ENCODE measurements at regions not wholly inside any gene's neighbourhood (a gene's known extent, or its start where the extent isn't known, plus 50 kb on each side); places are given as distances from the start of the nearest gene placed in this dataset.

DNA sequence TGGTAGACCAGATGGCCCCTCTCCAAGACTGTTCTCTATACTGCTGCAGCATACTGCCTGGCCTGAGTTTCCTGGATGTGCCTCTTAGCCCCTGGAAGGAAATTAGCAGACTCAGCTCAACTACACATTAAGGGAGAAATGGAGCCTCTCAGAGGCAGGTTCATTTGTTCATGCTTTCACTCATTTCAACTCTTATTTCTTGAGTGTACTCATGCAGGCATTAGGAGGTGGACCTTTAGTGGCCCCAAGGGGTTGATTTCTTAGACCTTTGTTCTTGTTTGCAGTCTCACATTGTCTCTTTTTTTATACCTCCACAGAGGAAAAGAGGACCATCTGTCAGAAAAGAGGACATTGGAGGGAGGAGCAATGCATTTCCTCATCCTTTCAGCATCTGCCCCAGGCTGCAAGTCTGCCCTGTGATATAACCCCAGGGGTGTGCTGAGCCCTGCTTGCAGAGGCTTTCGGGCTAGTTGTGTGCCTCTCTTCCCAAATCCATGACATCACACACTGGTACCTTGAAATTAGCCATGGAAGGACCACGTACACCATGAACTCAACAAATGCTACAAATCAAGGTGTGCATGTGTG, 456.2 kb downstream of the CD83 start:
- Mint-ChIP-seq H3K4me1 (no peaks in the 10 kb centered on the region), H3K27me3 (no peaks in the 10 kb centered on the region), H3K36me3 (ENCODE audit: low read depth) (peaks cover 4% of the 10 kb centered on the region), H3K27ac (no peak overlapping the region), H3K9me3 (peaks cover 22% of the 10 kb centered on the region), H3K4me3 (no peak overlapping the region)
- ChIA-PET POLR2A (no interaction called here), CTCF (no interaction called here)
- DNase-seq, result no peak

DNA sequence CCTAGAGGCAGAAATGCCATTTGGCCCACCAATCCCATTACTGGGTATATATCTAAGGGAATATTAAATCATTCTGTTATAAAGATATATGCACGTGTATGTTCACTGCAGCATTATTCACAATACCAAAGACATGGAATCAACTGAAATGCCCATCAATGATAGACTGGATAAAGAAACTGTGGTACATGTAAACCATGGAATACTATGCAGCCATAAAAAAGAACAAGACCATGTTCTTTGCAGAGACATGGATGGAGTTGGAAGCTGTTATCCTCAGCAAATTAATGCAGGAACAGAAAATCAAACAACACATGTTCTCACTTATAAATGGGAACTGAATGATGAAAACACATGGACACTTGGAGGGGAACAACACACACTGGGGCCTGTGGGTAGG, 458.4 kb downstream of the CD83 start:
- POLR2A ChIA-PET, result no interaction called here
- no peak for DNase-seq
- peaks cover 19% of the 10 kb centered on the region for H3K9me3 Mint-ChIP-seq
- CTCF ChIA-PET, result no interaction called here
- no peak overlapping the region for H3K27ac Mint-ChIP-seq
- H3K36me3 Mint-ChIP-seq (ENCODE audit: low read depth), result peaks cover 4% of the 10 kb centered on the region
- no peak overlapping the region for H3K4me3 Mint-ChIP-seq
- H3K27me3 Mint-ChIP-seq, result no peaks in the 10 kb centered on the region
- H3K4me1 Mint-ChIP-seq, result no peaks in the 10 kb centered on the region

DNA sequence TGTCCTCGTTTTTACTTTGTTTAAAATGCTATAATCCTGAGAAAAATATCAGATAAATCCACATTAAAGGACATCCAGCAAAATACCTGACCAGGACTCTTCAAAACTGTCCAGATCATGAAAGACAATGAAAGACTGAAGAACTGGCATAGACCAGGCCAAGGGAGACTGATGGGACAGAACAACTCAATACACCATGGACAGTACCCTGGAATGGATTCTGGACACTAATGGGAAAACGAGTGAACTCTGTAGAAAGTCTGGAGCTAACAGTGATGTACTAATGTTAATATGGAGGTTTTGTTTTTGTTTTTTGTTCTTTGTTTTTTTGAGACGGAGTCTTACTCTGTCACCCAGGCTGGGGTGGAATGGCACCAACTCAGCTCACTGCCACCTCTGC, 461.4 kb downstream of the CD83 start:
- no peak overlapping the region for H3K4me3 Mint-ChIP-seq
- DNase-seq, result no peak
- no peak overlapping the region for H3K27ac Mint-ChIP-seq
- ChIA-PET POLR2A (no interaction called here), CTCF (no interaction called here)
- no peaks in the 10 kb centered on the region for H3K27me3 Mint-ChIP-seq
- H3K36me3 Mint-ChIP-seq (ENCODE audit: low read depth), result peaks cover 4% of the 10 kb centered on the region
- H3K9me3 Mint-ChIP-seq, result peaks cover 16% of the 10 kb centered on the region
- no peaks in the 10 kb centered on the region for H3K4me1 Mint-ChIP-seq

DNA sequence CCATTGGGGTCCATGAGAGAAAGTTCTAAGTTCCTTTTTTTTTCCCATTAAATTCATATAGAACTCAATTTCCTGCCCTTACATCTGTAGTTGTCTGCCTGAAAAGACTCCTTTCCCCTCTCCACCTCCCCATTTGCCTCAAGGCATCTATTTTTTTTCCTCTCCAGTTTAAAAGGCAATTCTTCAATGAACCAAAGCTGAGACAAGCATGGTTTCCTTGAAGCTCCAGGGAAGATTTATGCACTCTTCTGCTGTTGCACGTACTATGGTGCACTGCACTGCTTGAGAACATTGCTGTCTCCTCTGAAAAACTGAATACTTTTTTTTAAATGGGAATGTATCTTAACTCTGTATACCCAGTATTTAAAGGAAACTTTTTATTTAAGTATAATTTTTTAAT, 465.2 kb downstream of the CD83 start:
- Mint-ChIP-seq H3K9me3 (no peaks in the 10 kb centered on the region), H3K4me3 (no peak overlapping the region), H3K27me3 (no peaks in the 10 kb centered on the region), H3K27ac (no peak overlapping the region), H3K4me1 (no peaks in the 10 kb centered on the region), H3K36me3 (ENCODE audit: low read depth) (no peaks in the 10 kb centered on the region)
- DNase-seq, result no peak
- POLR2A ChIA-PET, result no interaction called here
- CTCF ChIA-PET, result no interaction called here

DNA sequence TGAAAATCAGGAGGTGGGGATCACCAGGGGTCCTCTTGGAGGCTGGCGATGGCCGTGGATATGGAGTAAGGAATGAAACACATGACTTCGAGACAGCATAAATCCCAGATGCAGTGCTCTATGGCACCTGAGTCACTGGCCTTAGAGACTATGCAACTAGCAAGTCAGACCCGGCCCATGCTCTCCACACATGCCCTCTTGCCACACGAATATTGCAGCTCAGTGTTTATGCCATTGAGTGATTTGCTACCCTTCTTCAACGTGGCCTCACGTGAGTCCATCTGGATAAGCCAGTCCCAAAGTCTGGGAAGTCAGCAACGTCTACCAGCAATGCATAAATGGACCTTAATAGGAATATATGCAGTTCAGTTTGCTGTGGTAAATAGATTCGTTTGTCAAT, 466.3 kb downstream of the CD83 start:
- ChIA-PET POLR2A (no interaction called here), CTCF (no interaction called here)
- no peaks in the 10 kb centered on the region for H3K4me1 Mint-ChIP-seq
- H3K27me3 Mint-ChIP-seq, result no peaks in the 10 kb centered on the region
- no peaks in the 10 kb centered on the region for H3K36me3 Mint-ChIP-seq (ENCODE audit: low read depth)
- H3K27ac Mint-ChIP-seq, result no peak overlapping the region
- no peaks in the 10 kb centered on the region for H3K9me3 Mint-ChIP-seq
- no peak for DNase-seq
- H3K4me3 Mint-ChIP-seq, result no peak overlapping the region

DNA sequence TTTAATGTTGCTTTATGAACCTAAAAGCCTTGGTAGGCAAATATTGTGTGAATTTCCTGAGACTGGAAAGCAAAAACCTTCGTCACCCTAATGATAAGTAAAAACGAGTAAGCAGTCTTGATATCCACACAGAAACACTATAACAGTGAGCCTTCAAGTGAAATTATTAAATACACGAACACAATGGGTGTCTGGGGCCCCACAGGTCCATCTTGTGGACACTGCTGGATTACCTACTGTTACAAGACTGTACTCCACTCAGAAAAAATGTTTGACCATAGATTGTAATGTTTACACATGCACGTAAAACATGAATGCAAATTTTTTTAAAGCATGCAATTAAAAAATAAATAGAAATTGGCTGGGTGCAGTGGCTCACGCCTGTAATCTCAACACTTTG, 466.9 kb downstream of the CD83 start:
- ChIA-PET CTCF (no interaction called here), POLR2A (no interaction called here)
- Mint-ChIP-seq H3K27me3 (no peaks in the 10 kb centered on the region), H3K4me3 (no peak overlapping the region), H3K27ac (no peak overlapping the region), H3K9me3 (no peaks in the 10 kb centered on the region), H3K36me3 (ENCODE audit: low read depth) (no peaks in the 10 kb centered on the region), H3K4me1 (no peaks in the 10 kb centered on the region)
- no peak for DNase-seq

DNA sequence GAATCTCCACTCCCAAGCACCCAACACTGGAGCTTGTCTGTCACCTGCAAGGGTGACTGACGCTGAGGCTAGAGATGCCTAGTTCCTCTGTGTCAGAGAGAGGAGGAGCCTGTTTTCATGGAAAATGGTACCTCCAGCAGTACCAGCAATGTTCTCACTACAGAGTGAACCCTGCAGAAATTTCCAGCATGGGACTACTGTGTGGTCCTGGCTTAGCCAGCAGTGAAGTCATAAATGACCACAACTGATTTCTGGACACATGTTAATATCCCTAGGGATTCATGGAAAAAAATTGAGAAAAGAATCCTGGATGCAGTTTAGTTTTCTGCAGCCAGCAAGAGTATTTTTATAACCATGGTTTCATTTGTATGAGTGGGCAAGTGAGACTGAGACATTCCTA, 468.1 kb downstream of the CD83 start:
- Mint-ChIP-seq H3K36me3 (ENCODE audit: low read depth) (no peaks in the 10 kb centered on the region), H3K9me3 (peaks cover 3% of the 10 kb centered on the region), H3K4me1 (no peaks in the 10 kb centered on the region), H3K4me3 (no peak overlapping the region), H3K27me3 (no peaks in the 10 kb centered on the region), H3K27ac (no peak overlapping the region)
- ChIA-PET POLR2A (no interaction called here), CTCF (no interaction called here)
- DNase-seq, result no peak

DNA sequence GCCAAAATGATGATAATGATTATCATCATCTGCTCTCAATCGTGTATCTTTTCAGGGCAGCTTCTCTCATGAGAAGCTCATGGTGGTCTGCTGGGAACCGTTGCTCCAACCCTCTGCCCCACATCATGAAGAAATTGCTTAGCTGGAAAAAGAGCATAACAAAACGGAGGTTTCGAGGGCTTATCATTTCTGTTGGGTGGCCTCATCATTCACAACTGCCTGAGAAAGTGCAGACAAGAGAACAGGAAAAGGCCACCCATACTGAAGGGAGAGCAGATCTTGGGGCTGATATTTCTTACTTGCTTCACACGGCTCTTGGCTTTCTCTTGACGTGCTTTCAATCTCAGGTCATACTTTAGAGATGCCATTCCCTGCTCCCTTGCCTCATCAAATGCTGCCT, 471.6 kb downstream of the CD83 start:
- no peaks in the 10 kb centered on the region for H3K4me1 Mint-ChIP-seq
- no peak for DNase-seq
- no peaks in the 10 kb centered on the region for H3K27me3 Mint-ChIP-seq
- peaks cover 3% of the 10 kb centered on the region for H3K9me3 Mint-ChIP-seq
- no peaks in the 10 kb centered on the region for H3K36me3 Mint-ChIP-seq (ENCODE audit: low read depth)
- H3K4me3 Mint-ChIP-seq, result no peak overlapping the region
- ChIA-PET POLR2A (no interaction called here), CTCF (no interaction called here)
- H3K27ac Mint-ChIP-seq, result no peak overlapping the region

DNA sequence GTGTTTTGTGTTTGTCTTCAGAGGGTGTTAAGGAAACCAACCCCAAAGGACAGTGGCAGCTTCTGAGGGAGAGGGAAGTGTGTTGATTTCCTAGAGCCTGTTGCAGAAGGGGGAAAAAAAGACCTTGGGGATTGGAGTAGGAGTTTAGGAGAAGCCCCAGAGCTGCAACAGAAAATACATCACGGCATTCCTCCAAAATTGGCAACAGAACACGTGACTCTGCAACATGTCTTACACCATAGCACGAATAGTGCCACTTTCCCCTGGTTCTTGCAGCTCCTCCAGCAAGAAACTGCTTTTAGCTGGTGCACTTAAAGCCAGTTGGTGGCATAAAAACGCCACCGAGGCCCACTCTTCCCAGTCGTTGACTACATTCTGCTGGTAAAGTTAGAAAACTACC, 473.0 kb downstream of the CD83 start:
- H3K9me3 Mint-ChIP-seq, result peaks cover 3% of the 10 kb centered on the region
- DNase-seq, result no peak
- CTCF ChIA-PET, result no interaction called here
- POLR2A ChIA-PET, result no interaction called here
- H3K4me1 Mint-ChIP-seq, result no peaks in the 10 kb centered on the region
- no peak overlapping the region for H3K27ac Mint-ChIP-seq
- H3K36me3 Mint-ChIP-seq (ENCODE audit: low read depth), result no peaks in the 10 kb centered on the region
- H3K4me3 Mint-ChIP-seq, result no peak overlapping the region
- no peaks in the 10 kb centered on the region for H3K27me3 Mint-ChIP-seq

DNA sequence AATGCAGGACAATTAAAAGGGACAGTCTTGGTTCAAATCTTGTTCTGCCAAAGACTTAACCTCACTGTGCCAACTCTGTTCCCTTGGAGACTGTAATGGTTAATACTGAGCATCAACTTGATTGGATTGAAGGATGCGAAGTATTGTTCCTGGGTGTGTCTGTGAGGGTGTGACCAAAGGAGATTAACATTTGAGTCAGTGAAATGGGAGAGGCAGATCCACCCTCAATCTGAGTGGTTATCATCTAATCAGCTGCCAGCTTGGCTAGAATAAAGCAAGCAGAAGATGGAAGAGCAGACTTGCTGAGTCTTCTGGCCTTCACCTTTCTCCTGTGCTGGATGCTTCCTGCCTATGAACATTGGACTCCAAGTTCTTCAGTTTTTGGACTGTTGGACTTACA, 474.4 kb downstream of the CD83 start:
- Mint-ChIP-seq H3K36me3 (ENCODE audit: low read depth) (no peaks in the 10 kb centered on the region), H3K4me1 (peaks cover 3% of the 10 kb centered on the region)
- CTCF ChIA-PET, result no interaction called here

DNA sequence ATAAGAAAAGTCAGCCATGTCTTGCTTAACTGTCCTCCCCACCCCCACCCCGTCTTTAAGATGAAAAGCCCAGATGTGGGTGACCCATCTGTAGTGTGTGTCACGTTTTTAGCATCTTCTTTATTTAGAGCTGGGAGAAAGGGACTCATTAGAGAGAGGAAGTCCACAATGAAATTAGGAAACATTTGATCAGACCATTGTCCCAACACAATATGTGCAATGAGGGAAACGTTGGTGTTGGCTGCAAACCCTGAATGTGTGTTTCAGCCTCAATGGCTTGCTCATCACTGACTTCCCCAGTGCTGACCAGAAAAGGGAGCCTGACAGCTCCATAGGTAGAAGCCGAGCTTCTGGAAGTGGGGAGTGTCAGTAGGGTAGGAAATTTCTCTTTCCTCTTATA, 475.7 kb downstream of the CD83 start:
- ChIA-PET POLR2A (no interaction called here), CTCF (no interaction called here)
- H3K27ac Mint-ChIP-seq, result no peak overlapping the region

More for the DNA sequence above, 474.4 kb downstream of the CD83 start:
- Mint-ChIP-seq H3K4me3 (no peak overlapping the region), H3K27me3 (no peaks in the 10 kb centered on the region), H3K9me3 (peaks cover 3% of the 10 kb centered on the region), H3K27ac (no peak overlapping the region)
- DNase-seq, result no peak
- POLR2A ChIA-PET, result no interaction called here

DNA sequence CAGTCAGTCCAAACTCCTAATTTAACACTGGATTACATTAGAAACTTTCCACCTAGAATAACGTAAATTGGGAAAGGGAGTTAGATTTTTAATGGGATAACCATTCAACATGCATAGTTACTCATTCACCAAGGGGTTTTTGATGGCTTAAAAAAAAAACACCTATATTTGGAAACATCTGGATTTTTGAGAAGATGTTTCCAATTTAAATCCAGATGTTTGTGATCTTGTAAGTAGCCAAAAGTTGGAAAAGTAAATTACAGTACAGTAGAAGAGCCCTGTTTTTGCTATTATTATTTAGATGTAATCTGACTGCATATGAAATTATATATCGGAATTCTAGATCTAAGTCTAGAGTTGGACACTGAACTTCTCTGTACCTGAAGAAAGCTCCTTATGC, 478.2 kb downstream of the CD83 start:
- POLR2A ChIA-PET, result no interaction called here
- Mint-ChIP-seq H3K4me3 (no peak overlapping the region), H3K27me3 (no peaks in the 10 kb centered on the region), H3K27ac (no peak overlapping the region), H3K36me3 (ENCODE audit: low read depth) (peaks cover 4% of the 10 kb centered on the region), H3K4me1 (peaks cover 3% of the 10 kb centered on the region), H3K9me3 (peaks cover 4% of the 10 kb centered on the region)
- DNase-seq, result no peak
- CTCF ChIA-PET, result no interaction called here

More for the DNA sequence above, 475.7 kb downstream of the CD83 start:
- DNase-seq, result no peak
- Mint-ChIP-seq H3K4me3 (no peak overlapping the region), H3K36me3 (ENCODE audit: low read depth) (no peaks in the 10 kb centered on the region), H3K4me1 (peaks cover 3% of the 10 kb centered on the region), H3K9me3 (peaks cover 3% of the 10 kb centered on the region), H3K27me3 (no peaks in the 10 kb centered on the region)

DNA sequence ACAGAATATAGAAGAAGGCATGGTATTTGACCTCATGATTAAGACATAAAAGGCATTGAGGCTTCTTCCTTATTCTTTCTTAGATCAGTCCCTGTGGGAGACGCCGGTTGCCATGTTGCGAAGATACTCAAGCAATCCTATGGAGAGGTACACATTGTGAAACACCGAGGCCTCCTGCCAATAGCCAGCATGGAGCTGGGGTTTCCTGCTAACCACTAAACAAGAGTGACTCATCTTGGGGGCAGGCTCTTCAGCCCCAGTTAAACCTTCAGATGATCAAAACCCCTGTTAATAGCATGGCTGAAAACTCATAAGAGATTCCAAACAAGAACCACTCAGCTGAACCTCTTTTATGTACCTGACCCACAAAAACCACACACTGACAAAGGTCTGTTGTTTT, 478.8 kb downstream of the CD83 start:
- DNase-seq, result no peak
- Mint-ChIP-seq H3K27ac (no peak overlapping the region), H3K9me3 (peaks cover 4% of the 10 kb centered on the region), H3K4me3 (no peak overlapping the region), H3K4me1 (peaks cover 3% of the 10 kb centered on the region), H3K36me3 (ENCODE audit: low read depth) (peaks cover 4% of the 10 kb centered on the region), H3K27me3 (no peaks in the 10 kb centered on the region)
- ChIA-PET POLR2A (no interaction called here), CTCF (no interaction called here)

DNA sequence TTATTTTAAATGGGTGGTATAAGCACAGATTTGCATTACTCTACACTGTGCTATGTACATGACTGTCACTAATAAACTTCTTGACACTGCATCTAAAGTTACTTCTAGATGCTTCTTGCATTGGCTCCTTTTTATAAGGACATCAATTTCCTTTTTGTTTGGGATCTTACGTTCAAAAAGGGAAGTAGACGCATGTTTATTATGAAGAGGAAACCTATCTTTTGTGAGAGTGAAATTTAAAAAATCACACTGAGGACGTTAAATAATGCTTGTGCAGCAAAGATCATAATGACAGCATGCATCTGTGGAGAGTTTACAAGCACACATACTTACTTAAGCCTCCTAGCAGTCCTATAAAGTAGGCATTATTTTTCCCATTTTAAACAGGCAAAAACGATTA, 479.5 kb downstream of the CD83 start:
- peaks cover 3% of the 10 kb centered on the region for H3K4me1 Mint-ChIP-seq
- H3K4me3 Mint-ChIP-seq, result no peak overlapping the region
- POLR2A ChIA-PET, result no interaction called here

More for the DNA sequence above, 479.5 kb downstream of the CD83 start:
- CTCF ChIA-PET, result no interaction called here
- H3K9me3 Mint-ChIP-seq, result peaks cover 4% of the 10 kb centered on the region
- H3K27ac Mint-ChIP-seq, result no peak overlapping the region
- no peaks in the 10 kb centered on the region for H3K27me3 Mint-ChIP-seq
- H3K36me3 Mint-ChIP-seq (ENCODE audit: low read depth), result peaks cover 4% of the 10 kb centered on the region
- DNase-seq, result no peak

All from activated CD4-positive, alpha-beta memory T cell treated with anti-CD3 and anti-CD28 coated beads, Interleukin-2, amount 10 ng/mL, durations not matched to agents 7 days and 5 days (primary cell).